Vagina (tissue), 2 donors: ENCODE measurements at regions not wholly inside any gene's neighbourhood (a gene's known extent, or its start where the extent isn't known, plus 50 kb on each side); places are given as distances from the start of the nearest gene placed in this dataset.

ENCODE experiments used
- DNase-seq, 2 donors: peaks; one replicate each; pipeline ENCODE4 v3.0.0-alpha.2; 2017; ENCODE audit errors: extremely low spot score in 2 of 2
- H3K27ac ChIP-seq: fragments of 200-600 bp; sonication (generic); one replicate; pipeline ENCODE4 v1.5.1; 2019
- H3K27me3 ChIP-seq: fragments of 200-600 bp; sonication (generic); one replicate; pipeline ENCODE4 v1.5.1; 2019
- H3K36me3 ChIP-seq, 2 donors: fragments of 200-600 bp; sonication (generic); one replicate each; pipeline ENCODE4 v1.5.1; 2017 to 2019
- H3K4me1 ChIP-seq: fragments of 200-600 bp; sonication (generic); one replicate; pipeline ENCODE4 v1.5.1; 2019
- H3K4me3 ChIP-seq, 2 donors: fragments of 200-600 bp; sonication (generic); 1 replicate in 1 of 2; 2 replicates in 1 of 2; pipeline ENCODE4 v1.5.1; 2016 to 2019
- H3K9me3 ChIP-seq: fragments of 200-600 bp; sonication (generic); one replicate; pipeline ENCODE4 v1.5.1; 2019
- CTCF ChIP-seq, 3 experiments: fragments of 450-650 bp in 2 of 3; fragments of 200-600 bp in 1 of 3; sonication (generic) in 1 of 3; IDR thresholded peaks; one replicate each; pipeline ENCODE4 v1.5.1; 2017 to 2019; ENCODE audit warnings: antibody characterized with exemption in 3 of 3, mild to moderate bottlenecking in 2 of 3, moderate library complexity in 2 of 3
- POLR2A ChIP-seq, 2 donors: fragments of 450-650 bp; IDR thresholded peaks; one replicate each; pipeline ENCODE4 v1.6.1; 2017; ENCODE audit warnings: antibody characterized with exemption in 2 of 2, mild to moderate bottlenecking in 2 of 2, moderate library complexity in 2 of 2
- POLR2AphosphoS5 ChIP-seq, 2 donors: sonication (generic); formaldehyde crosslinking; IDR thresholded peaks; one replicate each; pipeline ENCODE4 v1.9.0; 2017; ENCODE audit warnings: antibody characterized with exemption in 2 of 2, mild to moderate bottlenecking in 2 of 2, low read depth in 1 of 2; ENCODE audit not compliant: insufficient read depth in 1 of 2
- intact Hi-C: fragments of 100-400 bp; cut with DNase I; formaldehyde crosslinking; loops from one replicate; pipeline ENCODE4 v1.15.1; 2023

- no peaks in the 10 kb centered on the region for H3K27me3 ChIP-seq
- H3K9me3 ChIP-seq = no peaks in the 10 kb centered on the region
- peak overlapping the region; percentile 64 to 69 for H3K4me3 ChIP-seq
- intact Hi-C loops = no loop called here
- DNase-seq = no peak
- TF ChIP-seq POLR2A (IDR thresholded peaks at IDR 0.05) (no peak), POLR2AphosphoS5 (IDR thresholded peaks at IDR 0.05; ENCODE audit: insufficient read depth in 1 of 2, low read depth in 1 of 2) (no peak), CTCF (IDR thresholded peaks at IDR 0.05) (no peak)
- H3K36me3 ChIP-seq = no peaks in the 10 kb centered on the region
- H3K27ac ChIP-seq = peak overlapping the region; percentile 70
- H3K4me1 ChIP-seq = peaks cover 49% of the 10 kb centered on the region
Measured at GRCh38 chr11:129280027-129280811, 88.1 kb upstream of the ARHGAP32 start.

- H3K27me3 ChIP-seq = no peaks in the 10 kb centered on the region
- no peak for DNase-seq
- TF ChIP-seq CTCF (IDR thresholded peaks at IDR 0.05) (no peak), POLR2A (IDR thresholded peaks at IDR 0.05) (peak in 1 of 2 donors; percentile 37), POLR2AphosphoS5 (IDR thresholded peaks at IDR 0.05; ENCODE audit: insufficient read depth in 1 of 2, low read depth in 1 of 2) (peak in 1 of 2 donors; percentile 24)
Measured at GRCh38 chr11:129279326-129280026, 87.4 kb upstream of the ARHGAP32 start.

GRCh38 chr11:129278586-129279319 is 86.6 kb upstream of the ARHGAP32 start:
- no peaks in the 10 kb centered on the region for H3K36me3 ChIP-seq
- no peak for TF ChIP-seq POLR2AphosphoS5 (IDR thresholded peaks at IDR 0.05; ENCODE audit: insufficient read depth in 1 of 2, low read depth in 1 of 2)
- no peak for TF ChIP-seq POLR2A (IDR thresholded peaks at IDR 0.05)
- TF ChIP-seq CTCF (IDR thresholded peaks at IDR 0.05) = no peak
- DNase-seq = no peak
- no peaks in the 10 kb centered on the region for H3K27me3 ChIP-seq
- peaks cover 60% of the 10 kb centered on the region for H3K4me1 ChIP-seq
- intact Hi-C loops = no loop called here
- peak overlapping the region; percentile 64 to 69 for H3K4me3 ChIP-seq
- H3K9me3 ChIP-seq = no peaks in the 10 kb centered on the region
- peak overlapping the region; percentile 70 for H3K27ac ChIP-seq

More at GRCh38 chr11:129279326-129280026, 87.4 kb upstream of the ARHGAP32 start:
- intact Hi-C loops = no loop called here
- no peaks in the 10 kb centered on the region for H3K36me3 ChIP-seq
- no peaks in the 10 kb centered on the region for H3K9me3 ChIP-seq
- H3K27ac ChIP-seq = peak overlapping the region; percentile 70
- peaks cover 56% of the 10 kb centered on the region for H3K4me1 ChIP-seq
- H3K4me3 ChIP-seq = peak overlapping the region; percentile 64 to 69

- Histone ChIP-seq H3K9me3 (no peaks in the 10 kb centered on the region), H3K36me3 (no peaks in the 10 kb centered on the region), H3K4me1 (peaks cover 61% of the 10 kb centered on the region), H3K27ac (no peak overlapping the region), H3K27me3 (no peaks in the 10 kb centered on the region), H3K4me3 (no peak overlapping the region)
- intact Hi-C loops = no loop called here
- no peak for TF ChIP-seq POLR2AphosphoS5 (IDR thresholded peaks at IDR 0.05; ENCODE audit: insufficient read depth in 1 of 2, low read depth in 1 of 2)
- no peak for TF ChIP-seq POLR2A (IDR thresholded peaks at IDR 0.05)
- no peak for TF ChIP-seq CTCF (IDR thresholded peaks at IDR 0.05)
- no peak for DNase-seq
Measured at GRCh38 chr11:129277198-129277843, 85.2 kb upstream of the ARHGAP32 start.
